MM.1S (cell line): ENCODE measurements at regions not wholly inside any gene's neighbourhood (a gene's known extent, or its start where the extent isn't known, plus 50 kb on each side); places are given as distances from the start of the nearest gene placed in this dataset.

Experiments
- CTCF ChIP-seq: fragments of 300-600 bp; sonication (generic); IDR thresholded peaks from 2 replicates; pipeline ENCODE4 v1.5.1; 2016; ENCODE audit warnings: antibody characterized with exemption, low read length, mixed read lengths
- EZH2phosphoT487 ChIP-seq: fragments of 300-600 bp; sonication (generic); IDR thresholded peaks from 2 replicates; pipeline ENCODE4 v1.6.1; 2018; ENCODE audit warnings: antibody characterized with exemption, low read length

GRCh38 chr3:135652388-135652787 lies 313.1 kb upstream of the PPP2R3A start:
- TF ChIP-seq CTCF (no peak), EZH2phosphoT487 (no peak)
